HEK293 (cell line): ENCODE measurements at regions not wholly inside any gene's neighbourhood (a gene's known extent, or its start where the extent isn't known, plus 50 kb on each side); places are given as distances from the start of the nearest gene placed in this dataset.

Experiments used
- MZF1 ChIP-seq: fragments of 450-650 bp; formaldehyde crosslinking; IDR thresholded peaks from 2 replicates; pipeline ENCODE4 v1.5.1; 2017; ENCODE audit warnings: missing biosample characterization, missing genetic modification characterization, borderline replicate concordance
- OVOL3 ChIP-seq: fragments of 450-650 bp; formaldehyde crosslinking; IDR thresholded peaks from 2 replicates; pipeline ENCODE4 v1.5.1; 2016; ENCODE audit warnings: missing biosample characterization, missing genetic modification characterization
- YY1 ChIP-seq: fragments of 450-650 bp; formaldehyde crosslinking; IDR thresholded peaks from 2 replicates; pipeline ENCODE4 v1.5.1; 2018; ENCODE audit warnings: missing biosample characterization, missing genetic modification characterization
- ZFP3 ChIP-seq: fragments of 450-650 bp; formaldehyde crosslinking; IDR thresholded peaks from 2 replicates; pipeline ENCODE4 v1.5.1; 2016; ENCODE audit warnings: low read depth, missing biosample characterization, missing genetic modification characterization
- ZNF239 ChIP-seq: fragments of 450-650 bp; formaldehyde crosslinking; IDR thresholded peaks from 2 replicates; pipeline ENCODE4 v1.5.1; 2016; ENCODE audit warnings: missing biosample characterization, missing genetic modification characterization
- ZNF335 ChIP-seq: fragments of 450-650 bp; formaldehyde crosslinking; conservative IDR thresholded peaks from 2 replicates; pipeline ENCODE4 v1.5.1; 2016; ENCODE audit warnings: missing biosample characterization, missing genetic modification characterization
- ZNF518A ChIP-seq: fragments of 450-650 bp; formaldehyde crosslinking; conservative IDR thresholded peaks from 2 replicates; pipeline ENCODE4 v1.5.1; 2016; ENCODE audit warnings: low read depth, missing biosample characterization, missing genetic modification characterization
- TF ChIP-seq, protein P1 (sequence below): fragments of 450-650 bp; formaldehyde crosslinking; IDR thresholded peaks from 2 replicates; pipeline ENCODE4 v1.5.1; 2016; ENCODE audit warnings: missing biosample characterization, missing genetic modification characterization
- TF ChIP-seq, protein P2 (sequence below): fragments of 450-650 bp; formaldehyde crosslinking; IDR thresholded peaks from 2 replicates; pipeline ENCODE4 v1.5.1; 2017; ENCODE audit warnings: missing biosample characterization, missing genetic modification characterization

GRCh38 chr12:130075497-130076076, 86.7 kb upstream of the FZD10 start:
- TF ChIP-seq ZFP3 (tag by site-specific recombination) = no peak
- TF ChIP-seq, protein P1, sequence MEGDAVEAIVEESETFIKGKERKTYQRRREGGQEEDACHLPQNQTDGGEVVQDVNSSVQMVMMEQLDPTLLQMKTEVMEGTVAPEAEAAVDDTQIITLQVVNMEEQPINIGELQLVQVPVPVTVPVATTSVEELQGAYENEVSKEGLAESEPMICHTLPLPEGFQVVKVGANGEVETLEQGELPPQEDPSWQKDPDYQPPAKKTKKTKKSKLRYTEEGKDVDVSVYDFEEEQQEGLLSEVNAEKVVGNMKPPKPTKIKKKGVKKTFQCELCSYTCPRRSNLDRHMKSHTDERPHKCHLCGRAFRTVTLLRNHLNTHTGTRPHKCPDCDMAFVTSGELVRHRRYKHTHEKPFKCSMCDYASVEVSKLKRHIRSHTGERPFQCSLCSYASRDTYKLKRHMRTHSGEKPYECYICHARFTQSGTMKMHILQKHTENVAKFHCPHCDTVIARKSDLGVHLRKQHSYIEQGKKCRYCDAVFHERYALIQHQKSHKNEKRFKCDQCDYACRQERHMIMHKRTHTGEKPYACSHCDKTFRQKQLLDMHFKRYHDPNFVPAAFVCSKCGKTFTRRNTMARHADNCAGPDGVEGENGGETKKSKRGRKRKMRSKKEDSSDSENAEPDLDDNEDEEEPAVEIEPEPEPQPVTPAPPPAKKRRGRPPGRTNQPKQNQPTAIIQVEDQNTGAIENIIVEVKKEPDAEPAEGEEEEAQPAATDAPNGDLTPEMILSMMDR (tag by site-specific recombination) = no peak
- no peak for TF ChIP-seq ZNF335 (tag by site-specific recombination)
- TF ChIP-seq ZNF518A = no peak
- TF ChIP-seq MZF1 (tag by site-specific recombination) = no peak
- no peak for TF ChIP-seq YY1
- TF ChIP-seq OVOL3 (tag by site-specific recombination) = no peak
- TF ChIP-seq, protein P2, sequence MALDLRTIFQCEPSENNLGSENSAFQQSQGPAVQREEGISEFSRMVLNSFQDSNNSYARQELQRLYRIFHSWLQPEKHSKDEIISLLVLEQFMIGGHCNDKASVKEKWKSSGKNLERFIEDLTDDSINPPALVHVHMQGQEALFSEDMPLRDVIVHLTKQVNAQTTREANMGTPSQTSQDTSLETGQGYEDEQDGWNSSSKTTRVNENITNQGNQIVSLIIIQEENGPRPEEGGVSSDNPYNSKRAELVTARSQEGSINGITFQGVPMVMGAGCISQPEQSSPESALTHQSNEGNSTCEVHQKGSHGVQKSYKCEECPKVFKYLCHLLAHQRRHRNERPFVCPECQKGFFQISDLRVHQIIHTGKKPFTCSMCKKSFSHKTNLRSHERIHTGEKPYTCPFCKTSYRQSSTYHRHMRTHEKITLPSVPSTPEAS (tag by site-specific recombination) = no peak
- no peak for TF ChIP-seq ZNF239 (tag by site-specific recombination)
